ENCODE measurements at regions not wholly inside any gene's neighbourhood (a gene's known extent, or its start where the extent isn't known, plus 50 kb on each side); places are given as distances from the start of the nearest gene placed in this dataset.
"Not testable (repeated sequence)": the region's sequence is repeated elsewhere in the genome, so short reads cannot be mapped to it uniquely, and the experiment has no call there.

DNA sequence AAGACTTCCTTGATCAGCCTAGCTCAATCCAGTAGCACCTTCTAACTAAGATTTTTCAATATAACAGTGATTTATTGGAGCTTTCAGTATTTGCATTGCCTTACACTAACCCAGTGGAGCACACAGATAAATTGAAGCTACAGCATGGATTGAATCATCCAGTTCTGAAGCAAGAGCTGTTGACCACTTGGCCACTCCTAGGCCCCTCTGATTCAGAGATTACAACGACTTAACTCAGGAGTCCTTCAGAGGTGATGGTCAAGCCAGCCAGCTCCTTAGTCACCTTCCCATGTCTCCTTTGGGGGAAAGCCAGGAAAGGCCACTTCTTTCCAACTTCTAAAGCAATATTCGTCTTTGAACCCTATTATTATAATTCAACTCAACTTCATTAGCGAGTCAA is 151.8 kb downstream of the TENT5C start:
- DNase-seq: no peak

DNA sequence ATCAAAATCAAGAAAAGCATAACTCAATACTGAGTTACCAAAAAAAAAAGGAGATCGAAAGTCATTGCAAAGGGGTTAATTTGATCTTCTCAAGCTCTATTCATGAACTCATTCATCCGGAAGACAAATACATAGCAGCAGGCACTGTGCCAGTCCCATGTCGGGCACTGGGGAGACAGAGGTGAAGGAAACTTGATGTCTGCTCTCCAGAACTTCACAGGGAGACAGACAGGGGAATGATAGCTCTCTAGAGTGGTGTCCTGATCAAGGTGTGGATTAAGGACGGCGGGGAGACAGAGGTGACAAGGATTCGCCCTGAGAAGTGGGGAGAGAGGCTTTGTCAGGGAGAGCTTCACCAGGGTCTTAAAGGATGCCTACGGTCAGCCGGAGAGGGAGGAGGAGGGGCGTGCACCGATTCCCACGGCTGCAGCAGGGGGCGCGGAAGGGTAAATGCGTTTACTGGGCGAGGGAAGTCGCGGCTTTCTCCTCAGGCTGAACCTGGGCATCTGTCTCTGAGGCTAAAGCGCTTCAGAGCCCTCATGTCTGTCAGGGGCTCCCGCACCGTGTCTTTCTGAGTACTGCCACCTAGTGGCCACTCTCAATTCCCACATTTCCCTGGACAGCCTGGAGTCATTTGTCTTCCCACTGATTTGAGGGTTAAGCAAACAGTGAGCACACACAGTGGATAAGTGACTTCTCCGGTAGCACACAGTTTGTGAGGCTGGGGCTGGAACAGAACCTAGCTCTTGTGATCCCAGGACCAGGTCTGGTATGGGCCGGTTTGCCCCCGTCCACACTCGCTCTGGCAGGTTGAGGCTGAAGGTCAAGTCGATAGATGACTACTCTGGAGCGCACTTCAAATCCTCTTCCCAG is 152.8 kb downstream of the TENT5C start:
- peak; percentile 34 for DNase-seq

DNA sequence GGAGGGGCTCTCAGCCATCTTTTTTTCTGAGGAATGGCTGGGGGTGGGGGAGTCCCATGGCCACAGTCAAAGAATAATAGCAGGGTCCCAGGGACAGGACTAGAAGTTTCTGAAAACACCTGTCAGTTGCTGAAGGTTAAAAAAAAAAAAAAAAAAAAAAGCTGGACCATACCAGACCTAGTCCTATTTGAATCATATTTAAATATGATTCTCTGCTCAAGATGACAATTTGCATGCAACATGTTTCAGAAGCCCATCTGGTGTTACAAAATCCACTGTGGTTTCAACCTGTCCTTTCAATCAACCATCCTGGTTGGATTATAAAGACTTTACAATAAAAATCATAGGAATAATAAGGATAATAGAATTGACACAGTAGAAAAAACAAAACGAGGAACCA is 153.7 kb downstream of the TENT5C start:
- DNase-seq: no peak

DNA sequence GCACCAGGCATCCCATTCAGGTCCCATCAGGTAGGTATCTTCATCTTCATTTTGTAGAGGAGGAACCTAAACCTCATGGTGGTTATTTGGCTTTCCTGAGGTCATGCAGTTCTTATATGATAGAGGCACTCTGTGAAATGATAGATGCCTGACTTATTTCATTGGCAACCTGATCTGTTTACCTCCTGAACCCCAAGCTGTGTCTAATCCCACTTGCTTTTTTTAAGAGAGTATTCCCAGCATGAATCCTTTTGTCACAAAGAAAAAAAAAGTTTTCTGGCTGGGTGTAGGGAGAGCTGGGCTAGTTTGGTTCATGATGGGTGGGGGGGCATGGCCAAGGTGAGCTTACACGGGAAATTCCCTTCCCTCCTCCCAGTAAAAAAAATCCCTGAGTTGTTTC is 154.2 kb downstream of the TENT5C start:
- no peak for DNase-seq

DNA sequence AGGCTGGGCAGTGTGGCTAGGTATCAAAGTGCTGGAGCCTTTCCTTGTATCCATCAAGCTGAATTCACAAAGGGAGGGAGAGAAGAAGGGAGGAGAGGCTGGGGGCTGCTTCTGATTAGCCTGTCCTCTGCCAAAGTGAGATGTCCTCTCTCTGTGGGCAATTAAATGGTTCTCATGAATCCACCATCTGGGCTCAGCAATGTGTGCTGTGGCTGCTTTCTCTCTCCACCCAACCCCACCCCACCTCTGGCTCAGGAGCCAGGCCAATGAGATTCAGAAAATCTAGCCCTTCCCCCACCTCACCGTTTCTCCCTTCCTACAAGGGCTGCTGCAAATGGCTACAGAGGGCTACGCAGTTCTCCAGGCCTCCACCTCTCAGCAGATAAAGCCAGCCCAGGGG is 154.6 kb downstream of the TENT5C start:
- DNase-seq: no peak

DNA sequence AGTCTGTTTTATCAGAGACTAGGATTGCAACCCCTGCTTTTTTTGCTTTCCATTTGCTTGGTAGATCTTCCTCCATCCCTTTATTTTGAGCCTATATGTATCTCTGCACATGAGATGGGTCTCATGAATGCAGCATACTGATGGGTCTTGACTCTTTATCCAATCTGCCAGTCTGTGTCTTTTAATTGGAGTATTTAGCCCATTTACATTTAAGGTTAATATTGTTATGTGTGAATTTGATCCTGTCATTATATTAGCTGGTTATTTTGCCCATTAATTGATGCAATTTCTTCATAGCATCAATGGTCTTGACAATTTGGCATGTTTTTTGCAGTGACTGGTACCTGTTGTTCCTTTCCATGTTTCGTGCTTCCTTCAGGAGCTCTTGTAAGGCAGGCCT is 161.7 kb downstream of the GDAP2 start:
- not testable (repeated sequence) for DNase-seq

DNA sequence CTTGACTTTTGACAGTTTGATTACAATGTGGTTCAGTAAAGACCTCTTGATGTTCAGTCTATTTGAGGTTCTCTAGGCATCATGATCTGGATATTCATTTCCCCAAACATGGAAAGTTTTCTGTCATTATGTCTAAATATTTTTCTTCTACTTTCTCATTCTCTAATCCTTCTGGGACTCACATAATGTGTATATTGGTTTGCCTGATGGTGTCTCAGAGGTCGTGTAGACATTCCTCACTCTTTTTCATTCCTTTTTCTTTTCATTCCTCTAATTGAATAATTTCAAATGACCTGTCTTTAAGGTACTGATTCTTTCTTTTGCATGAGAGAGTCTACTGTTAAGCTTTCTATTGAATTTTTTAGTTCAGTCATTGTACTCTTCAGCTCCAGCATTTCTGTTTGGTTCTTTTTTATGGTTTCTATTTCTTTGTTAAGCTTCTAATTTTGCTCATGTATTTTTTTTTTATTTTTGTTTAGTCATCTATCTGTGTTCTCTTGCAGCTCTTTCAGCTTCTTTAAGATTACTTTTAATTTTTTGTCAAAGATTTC is 158.4 kb downstream of the GDAP2 start:
- no peak for DNase-seq

DNA sequence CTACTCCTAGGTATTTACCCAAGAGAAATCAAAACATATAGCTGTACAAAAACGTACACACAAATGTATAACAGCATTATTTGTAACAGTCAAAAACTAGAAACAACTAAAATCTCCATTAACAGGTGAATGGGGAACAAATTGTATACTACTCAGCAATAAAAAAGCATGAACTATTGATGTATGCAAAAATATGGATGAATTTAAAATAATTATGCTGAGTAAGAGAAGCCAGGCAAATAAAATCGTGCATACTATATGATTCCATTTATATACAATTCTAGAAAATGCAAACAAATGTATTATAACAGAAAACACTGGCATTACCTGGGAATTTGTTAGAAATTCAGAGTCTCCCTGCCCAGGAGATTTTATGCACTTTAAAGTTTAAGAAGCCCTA is 150.1 kb downstream of the GDAP2 start:
- no peak for DNase-seq

- no peak for DNase-seq
Observed at GRCh38 chr1:117780687-117781475, 148.5 kb downstream of the GDAP2 start.

DNA sequence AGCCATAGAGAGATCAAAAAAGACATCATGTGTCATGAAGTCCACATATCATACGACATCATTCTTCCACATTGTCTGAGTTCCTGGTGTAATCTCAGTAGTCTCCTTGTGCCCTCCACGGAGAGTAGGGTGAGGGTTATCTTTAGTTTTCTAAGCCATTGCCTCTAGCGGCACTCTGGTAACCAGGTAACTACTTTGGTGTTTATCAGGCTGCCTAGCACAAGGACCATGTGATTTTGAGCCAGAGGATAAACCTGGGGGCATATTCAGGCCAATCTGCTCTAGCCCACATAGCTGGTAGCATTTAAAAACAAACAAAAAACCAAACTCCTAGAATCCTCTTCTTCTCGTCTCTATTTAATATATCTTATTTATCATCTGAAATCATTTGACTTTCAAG is 147.4 kb downstream of the GDAP2 start:
- no peak for DNase-seq

DNA sequence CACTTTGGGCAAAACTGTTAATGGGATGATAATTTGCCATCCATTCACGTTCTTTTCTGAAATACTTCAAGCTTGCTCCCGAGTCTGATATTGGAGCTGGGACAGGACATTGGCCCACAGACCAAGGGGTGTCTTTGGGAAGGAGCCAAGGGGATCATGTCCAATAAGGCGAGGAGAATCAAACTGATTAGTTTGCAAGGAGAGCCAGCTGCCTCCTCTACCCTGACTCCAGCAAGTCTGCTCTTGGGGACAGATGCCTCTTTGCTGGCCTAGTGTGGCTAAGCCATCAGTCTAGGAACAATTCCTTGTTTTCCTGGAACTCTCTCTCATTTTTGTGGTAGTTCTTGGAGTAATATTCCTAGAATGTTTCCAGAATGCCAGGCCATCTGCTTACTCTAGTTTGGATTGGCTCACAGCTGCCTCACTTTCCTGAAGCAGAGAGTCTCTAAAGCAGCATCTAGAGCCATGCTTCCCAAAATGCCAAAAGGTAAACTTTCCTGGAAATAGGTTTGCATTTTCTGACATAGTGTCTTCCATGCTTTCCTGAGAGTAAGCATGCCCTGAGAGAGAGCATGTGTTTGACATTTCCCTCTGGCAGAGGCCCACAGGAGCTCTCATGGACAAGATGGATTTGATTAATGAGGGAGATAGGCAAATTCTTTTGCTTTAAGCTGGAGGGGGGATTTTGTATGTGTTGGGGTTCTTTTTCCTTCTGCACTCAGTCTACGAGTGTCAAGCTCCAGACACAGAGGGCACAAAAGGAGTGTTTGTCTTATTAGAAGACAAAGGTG is 145.6 kb downstream of the GDAP2 start:
- no peak for DNase-seq

DNA sequence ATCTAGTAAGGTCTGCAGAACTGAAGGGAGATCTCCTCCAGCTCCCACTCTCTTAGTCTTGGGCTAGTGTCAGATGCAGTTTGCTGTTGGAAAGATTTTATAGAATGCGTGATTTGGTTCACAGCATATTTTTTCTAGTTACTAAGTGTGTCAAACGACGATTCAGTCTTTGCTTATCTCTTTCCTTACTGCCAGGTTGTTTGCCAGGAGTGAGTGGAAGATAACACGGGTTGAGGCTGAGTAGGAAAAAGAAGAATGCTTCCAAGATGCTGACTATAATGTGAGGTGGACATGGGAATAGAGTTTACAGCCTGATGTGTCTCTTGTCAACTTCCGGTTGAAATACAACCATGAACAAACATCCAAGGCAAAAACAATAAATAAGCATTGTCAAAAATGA is 141.4 kb downstream of the GDAP2 start:
- DNase-seq: no peak

DNA sequence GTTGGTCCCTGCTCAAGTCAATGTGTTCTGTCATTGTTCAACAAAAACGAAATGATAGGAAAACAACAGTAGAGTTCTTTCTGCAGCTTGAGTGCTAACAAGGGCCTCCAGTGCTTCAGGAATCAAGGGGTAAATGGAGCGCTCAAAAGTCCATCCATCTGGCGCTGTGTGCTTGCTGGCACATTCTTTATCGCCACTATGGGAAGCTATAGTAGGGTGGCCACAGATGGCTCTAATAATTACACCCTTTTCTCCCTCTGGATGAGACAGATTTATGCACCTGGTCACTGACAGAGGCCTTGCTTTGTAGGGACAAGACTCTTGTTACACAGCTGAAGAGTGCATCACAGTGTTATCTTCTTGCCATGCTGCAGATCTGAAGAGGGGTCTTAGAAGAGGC is 136.0 kb downstream of the GDAP2 start:
- DNase-seq: no peak

- no peak for DNase-seq
Observed at GRCh38 chr1:117794073-117794472, 135.3 kb downstream of the GDAP2 start.

GRCh38 chr1:117795190-117795589 is 134.2 kb downstream of the GDAP2 start:
- DNase-seq: no peak

DNA sequence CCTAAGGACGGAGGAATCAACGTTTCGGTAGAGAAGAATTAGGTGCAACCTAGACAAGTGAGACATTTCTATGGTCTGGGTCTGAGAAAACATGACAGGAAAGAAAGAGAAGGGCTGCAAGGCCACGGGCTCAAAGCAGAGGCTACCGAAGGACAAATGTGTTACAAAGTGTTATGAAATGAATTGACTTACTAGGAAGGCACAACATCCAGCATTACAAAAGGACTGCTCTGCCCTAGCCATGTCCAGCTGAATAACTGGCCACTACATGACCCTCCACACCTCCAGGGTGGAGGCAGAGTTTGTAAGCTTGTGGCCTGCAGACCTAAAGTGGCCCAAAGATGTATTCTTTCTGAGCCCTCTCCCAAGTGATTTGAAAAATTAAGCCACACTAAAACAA is 133.6 kb downstream of the GDAP2 start:
- no peak for DNase-seq

- no peak for DNase-seq
Observed at GRCh38 chr1:117796226-117796625, 133.2 kb downstream of the GDAP2 start.

DNA sequence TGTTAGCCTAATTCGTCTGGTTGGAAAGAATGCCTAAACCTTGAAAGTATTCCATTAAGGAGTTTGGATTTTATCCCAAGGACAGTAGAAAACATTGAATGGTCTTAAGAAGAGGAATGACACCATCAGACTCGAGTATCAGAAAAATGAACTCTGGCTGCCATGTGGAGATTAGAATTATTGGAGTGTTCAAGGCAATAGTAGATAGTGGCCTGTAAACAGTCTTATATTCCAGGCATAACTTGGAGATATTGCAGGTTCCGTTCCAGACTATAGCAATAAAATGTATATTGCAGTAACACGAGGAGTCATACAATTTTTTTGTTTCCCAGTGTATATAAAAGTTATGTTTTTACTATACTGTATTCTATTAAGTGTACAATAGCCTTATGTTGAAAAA is 130.9 kb downstream of the GDAP2 start:
- no peak for DNase-seq

DNA sequence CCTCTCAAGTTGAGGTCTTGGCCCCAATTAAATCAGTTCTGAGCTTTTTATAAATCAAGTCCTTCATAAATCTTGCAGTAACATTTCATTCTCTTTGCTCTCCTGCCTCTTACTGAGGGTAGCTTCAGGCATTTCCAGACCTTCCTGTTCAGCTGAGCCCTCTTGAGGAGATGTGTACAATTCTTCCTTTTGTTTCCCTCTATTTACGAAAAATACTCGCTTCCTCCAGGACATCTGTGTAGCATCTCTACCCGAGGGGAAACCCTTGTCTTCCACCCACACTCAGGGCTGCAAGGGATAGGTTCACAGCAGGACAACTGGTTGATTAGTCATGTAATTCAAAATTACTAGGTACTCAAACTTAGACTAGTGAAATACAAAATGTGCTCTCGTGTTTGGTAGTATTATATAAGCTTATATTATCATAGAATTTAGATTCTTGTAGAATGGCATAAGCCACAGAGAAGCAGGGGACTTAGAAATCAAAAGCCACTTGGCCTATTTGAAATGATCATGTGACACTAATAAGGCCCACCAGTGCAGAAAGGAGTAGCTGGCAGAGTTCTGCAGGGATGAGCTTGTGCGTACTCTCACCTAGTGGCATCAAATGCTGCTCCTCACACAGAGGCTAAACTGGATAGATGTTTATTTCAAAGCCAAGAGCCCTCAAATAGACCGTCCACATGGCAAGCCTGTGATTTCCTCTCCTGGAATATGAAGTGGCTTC is 126.7 kb downstream of the GDAP2 start:
- no peak for DNase-seq

- DNase-seq: no peak
Observed at GRCh38 chr1:117803318-117803717, 126.1 kb downstream of the GDAP2 start.

- no peak for DNase-seq
Observed at GRCh38 chr1:117809764-117810163, 119.7 kb downstream of the GDAP2 start.

DNA sequence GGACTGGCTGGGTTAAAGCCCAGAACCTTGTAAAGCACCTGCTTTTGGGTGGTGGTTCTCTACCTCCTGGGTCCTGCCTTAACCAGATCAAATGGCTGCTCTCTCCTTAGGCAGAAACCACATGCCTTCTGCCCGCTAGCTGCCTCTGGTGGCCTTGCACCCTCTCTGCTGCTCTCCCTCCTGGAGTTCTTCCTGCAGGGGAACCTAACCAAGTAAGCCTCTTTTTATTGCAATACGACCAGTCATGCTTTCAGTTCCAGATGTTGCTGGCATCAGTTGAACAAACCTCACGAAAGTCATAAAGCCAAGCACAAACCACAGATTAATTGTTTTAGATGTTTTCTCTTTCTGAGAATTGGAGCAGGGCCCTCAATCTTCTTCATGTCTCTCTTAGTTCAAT is 118.9 kb downstream of the GDAP2 start:
- DNase-seq: no peak
